ENCODE measurements at regions not wholly inside any gene's neighbourhood (a gene's known extent, or its start where the extent isn't known, plus 50 kb on each side); places are given as distances from the start of the nearest gene placed in this dataset.
A peak's percentile ranks its signal among the peaks of the same experiment; 100 is the strongest.

GRCh38 chrX:39574178-39574577, 523.6 kb downstream of the BCOR start:
- Histone ChIP-seq H3K4me1 (peaks cover 0 to 3% (median 0%) of the 10 kb centered on the region in 9 donors), H3K9me3 (no peaks in the 10 kb centered on the region), H3K27ac (no peak overlapping the region), H3K36me3 (no peaks in the 10 kb centered on the region), H3K27me3 (peaks cover 0 to 12% (median 0%) of the 10 kb centered on the region in 7 donors), H3K4me3 (no peak overlapping the region)
- TF ChIP-seq CTCF (IDR thresholded peaks at IDR 0.05), result no peak
- intact Hi-C loops (cut with DNase I), result no loop called here
- 63 to 67% methylated on average over 3 of the region's 3 CpGs for WGBS, 2 donors
- ATAC-seq (no peak), DNase-seq (no peak)

GRCh38 chrX:39576041-39576872, 521.5 kb downstream of the BCOR start:
- Histone ChIP-seq H3K9me3 (no peaks in the 10 kb centered on the region), H3K36me3 (no peaks in the 10 kb centered on the region), H3K27me3 (peaks cover 0 to 10% (median 0%) of the 10 kb centered on the region in 7 donors), H3K27ac (no peak overlapping the region), H3K4me3 (no peak overlapping the region), H3K4me1 (peaks cover 0 to 3% (median 0%) of the 10 kb centered on the region in 9 donors)
- 65 to 79% methylated on average over 28 of the region's 28 CpGs for WGBS, 2 donors
- intact Hi-C loops (cut with DNase I), result no loop called here
- TF ChIP-seq CTCF (IDR thresholded peaks at IDR 0.05), result no peak
- DNase-seq, result peak in 1 of 2 donors; percentile 11
- peak in 1 of 8 donors; percentile 13 for ATAC-seq

GRCh38 chrX:39577206-39577984, 520.4 kb downstream of the BCOR start:
- DNase-seq, result no peak
- no peak for TF ChIP-seq CTCF (IDR thresholded peaks at IDR 0.05)

More at GRCh38 chrX:39577206-39577984, 520.4 kb downstream of the BCOR start:
- Histone ChIP-seq H3K27me3 (peaks cover 0 to 10% (median 0%) of the 10 kb centered on the region in 7 donors), H3K9me3 (no peaks in the 10 kb centered on the region), H3K4me1 (peaks cover 0 to 3% (median 0%) of the 10 kb centered on the region in 9 donors), H3K4me3 (no peak overlapping the region), H3K36me3 (no peaks in the 10 kb centered on the region), H3K27ac (no peak overlapping the region)
- intact Hi-C loops (cut with DNase I), result no loop called here
- ATAC-seq, result no peak
- 70 to 76% methylated on average over 13 of the region's 13 CpGs for WGBS, 2 donors

Data from heart right ventricle (tissue), 16 donors.